ENCODE measurements at regions not wholly inside any gene's neighbourhood (a gene's known extent, or its start where the extent isn't known, plus 50 kb on each side); places are given as distances from the start of the nearest gene placed in this dataset.

GRCh38 chr9:120264528-120264927 is 315.4 kb downstream of the CDK5RAP2 start:
- TF ChIP-seq POLR2AphosphoS5 (IDR thresholded peaks at IDR 0.05; ENCODE audit: insufficient read depth in 1 of 2, low read depth in 1 of 2), result no peak
- TF ChIP-seq POLR2A (IDR thresholded peaks at IDR 0.05), result no peak
- no peak for TF ChIP-seq CTCF (IDR thresholded peaks at IDR 0.05)
- Histone ChIP-seq H3K4me3 (no peak overlapping the region), H3K36me3 (no peaks in the 10 kb centered on the region), H3K27me3 (no peaks in the 10 kb centered on the region), H3K9me3 (no peaks in the 10 kb centered on the region), H3K4me1 (no peaks in the 10 kb centered on the region), H3K27ac (no peak overlapping the region)
- intact Hi-C loops (cut with DNase I), result no loop called here
- no peak for DNase-seq (ENCODE audit: extremely low spot score in 2 of 2)

- TF ChIP-seq POLR2A (IDR thresholded peaks at IDR 0.05) (no peak), CTCF (IDR thresholded peaks at IDR 0.05) (no peak), POLR2AphosphoS5 (IDR thresholded peaks at IDR 0.05; ENCODE audit: insufficient read depth in 1 of 2, low read depth in 1 of 2) (no peak)
- H3K4me1 ChIP-seq, result no peaks in the 10 kb centered on the region
- no peaks in the 10 kb centered on the region for H3K9me3 ChIP-seq
- no peak overlapping the region for H3K27ac ChIP-seq
- no peak for DNase-seq (ENCODE audit: extremely low spot score in 2 of 2)
- no peaks in the 10 kb centered on the region for H3K27me3 ChIP-seq
- intact Hi-C loops (cut with DNase I), result no loop called here
- H3K4me3 ChIP-seq, result no peak overlapping the region
- H3K36me3 ChIP-seq, result no peaks in the 10 kb centered on the region
Observed at GRCh38 chr9:120263836-120264235, 316.1 kb downstream of the CDK5RAP2 start.

- DNase-seq (ENCODE audit: extremely low spot score in 2 of 2), result peak in 1 of 2 donors; percentile 49
- Histone ChIP-seq H3K27me3 (no peaks in the 10 kb centered on the region), H3K4me3 (no peak overlapping the region), H3K4me1 (no peaks in the 10 kb centered on the region), H3K36me3 (no peaks in the 10 kb centered on the region), H3K9me3 (no peaks in the 10 kb centered on the region), H3K27ac (no peak overlapping the region)
- TF ChIP-seq CTCF (IDR thresholded peaks at IDR 0.05) (no peak), POLR2A (IDR thresholded peaks at IDR 0.05) (no peak), POLR2AphosphoS5 (IDR thresholded peaks at IDR 0.05; ENCODE audit: insufficient read depth in 1 of 2, low read depth in 1 of 2) (no peak)
- intact Hi-C loops (cut with DNase I), result no loop called here
Observed at GRCh38 chr9:120261419-120261818, 318.5 kb downstream of the CDK5RAP2 start.

- Histone ChIP-seq H3K4me1 (no peaks in the 10 kb centered on the region), H3K9me3 (no peaks in the 10 kb centered on the region), H3K27me3 (no peaks in the 10 kb centered on the region), H3K36me3 (no peaks in the 10 kb centered on the region), H3K27ac (no peak overlapping the region), H3K4me3 (no peak overlapping the region)
- intact Hi-C loops (cut with DNase I), result no loop called here
- TF ChIP-seq CTCF (IDR thresholded peaks at IDR 0.05), result no peak
- no peak for TF ChIP-seq POLR2A (IDR thresholded peaks at IDR 0.05)
- TF ChIP-seq POLR2AphosphoS5 (IDR thresholded peaks at IDR 0.05; ENCODE audit: insufficient read depth in 1 of 2, low read depth in 1 of 2), result no peak
- DNase-seq (ENCODE audit: extremely low spot score in 2 of 2), result no peak
Observed at GRCh38 chr9:120259100-120259499, 320.9 kb downstream of the CDK5RAP2 start.

GRCh38 chr9:120258096-120258495 is 321.9 kb downstream of the CDK5RAP2 start:
- intact Hi-C loops (cut with DNase I), result no loop called here

More at GRCh38 chr9:120258096-120258495, 321.9 kb downstream of the CDK5RAP2 start:
- TF ChIP-seq POLR2AphosphoS5 (IDR thresholded peaks at IDR 0.05; ENCODE audit: insufficient read depth in 1 of 2, low read depth in 1 of 2) (no peak), POLR2A (IDR thresholded peaks at IDR 0.05) (no peak), CTCF (IDR thresholded peaks at IDR 0.05) (no peak)
- Histone ChIP-seq H3K4me3 (no peak overlapping the region), H3K27ac (no peak overlapping the region), H3K36me3 (no peaks in the 10 kb centered on the region), H3K4me1 (no peaks in the 10 kb centered on the region), H3K27me3 (no peaks in the 10 kb centered on the region), H3K9me3 (no peaks in the 10 kb centered on the region)
- no peak for DNase-seq (ENCODE audit: extremely low spot score in 2 of 2)
